ENCODE measurements at regions not wholly inside any gene's neighbourhood (a gene's known extent, or its start where the extent isn't known, plus 50 kb on each side); places are given as distances from the start of the nearest gene placed in this dataset.
"Not testable (repeated sequence)": the region's sequence is repeated elsewhere in the genome, so short reads cannot be mapped to it uniquely, and the experiment has no call there.

DNA sequence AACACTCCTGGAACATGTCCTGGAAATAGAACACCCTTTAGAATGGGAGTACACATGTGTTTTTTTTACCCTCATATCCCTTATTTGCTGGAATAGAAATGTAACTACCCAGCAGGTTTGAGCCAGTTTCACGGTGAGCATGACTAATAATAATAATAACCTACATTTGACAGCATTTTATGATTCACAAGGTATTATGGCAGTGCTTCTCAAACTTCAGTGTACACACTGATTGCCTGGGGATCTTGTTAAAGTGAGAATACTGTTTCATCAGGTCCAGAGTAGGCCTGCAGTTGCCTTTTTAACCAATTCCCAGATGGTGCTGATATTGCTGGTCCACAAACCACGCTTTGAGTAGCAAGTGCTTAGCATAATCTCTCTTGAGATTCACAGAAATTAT, 63.9 kb downstream of the NFKBIZ start:
- DNase-seq (ENCODE audit: low spot score): no peak

DNA sequence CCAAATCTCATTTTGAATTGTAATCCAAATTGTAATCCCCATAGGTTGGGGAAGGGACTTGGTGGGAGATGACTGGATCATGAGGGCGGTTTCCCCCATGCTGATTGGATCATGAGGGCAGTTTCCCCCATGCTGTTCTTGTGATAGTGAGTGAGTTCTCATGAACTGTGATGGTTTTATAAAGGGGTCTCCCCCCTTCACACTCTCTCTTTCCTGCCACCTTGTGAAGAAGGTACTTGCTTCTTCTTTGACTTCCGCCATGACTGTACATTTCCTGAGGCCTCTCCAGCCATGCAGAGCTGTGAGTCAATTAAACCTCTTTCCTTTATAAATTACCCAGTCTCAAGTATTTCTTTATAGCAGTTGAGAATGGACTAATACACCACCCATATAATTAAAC, 68.4 kb downstream of the NFKBIZ start:
- not testable (repeated sequence) for DNase-seq (ENCODE audit: low spot score)

DNA sequence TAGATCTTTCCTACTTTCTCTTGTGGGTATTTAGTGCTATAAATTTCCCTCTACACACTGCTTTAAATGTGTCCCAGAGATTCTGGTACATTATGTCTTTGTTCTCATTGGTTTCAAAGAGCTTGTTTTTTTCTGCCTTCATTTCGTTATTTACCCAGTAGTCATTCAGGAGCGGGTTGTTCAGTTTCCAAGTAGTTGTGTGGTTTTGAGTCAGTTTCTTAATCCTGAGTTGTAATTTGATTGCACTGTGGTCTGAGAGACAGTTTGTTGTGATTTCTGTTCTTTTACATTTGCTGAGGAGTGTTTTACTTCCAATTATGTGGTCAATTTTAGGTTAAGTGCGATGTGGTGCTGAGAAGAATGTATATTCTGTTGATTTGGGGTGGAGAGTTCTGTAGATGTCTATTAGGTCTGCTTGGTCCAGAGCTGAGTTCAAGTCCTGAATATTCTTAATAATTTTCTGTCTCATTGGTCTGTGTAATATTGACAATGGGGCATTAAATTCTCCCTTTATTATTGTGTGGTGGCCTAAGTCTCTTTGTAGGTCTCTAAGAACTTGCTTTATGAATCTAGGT, 72.9 kb downstream of the NFKBIZ start:
- DNase-seq (ENCODE audit: low spot score): not testable (repeated sequence)

DNA sequence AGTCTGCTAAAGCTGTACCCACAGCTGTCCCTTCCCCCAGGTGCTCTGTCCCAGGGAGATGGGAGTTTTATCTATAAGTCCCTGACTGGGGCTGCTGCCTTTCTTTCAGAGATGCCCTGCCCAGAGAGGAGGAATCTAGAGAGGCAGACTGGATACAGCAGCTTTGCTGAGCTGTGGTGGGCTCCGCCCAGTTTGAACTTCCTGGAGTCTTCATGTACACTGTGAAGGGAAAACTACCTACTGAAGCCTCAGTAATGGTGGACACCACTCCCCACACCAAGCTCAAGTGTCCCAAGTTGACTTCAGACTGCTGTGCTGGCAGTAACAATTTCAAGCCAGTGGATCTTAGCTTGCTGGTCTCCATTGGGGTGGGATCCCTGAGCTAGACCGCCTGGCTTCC, 75.3 kb downstream of the NFKBIZ start:
- not testable (repeated sequence) for DNase-seq (ENCODE audit: low spot score)

DNA sequence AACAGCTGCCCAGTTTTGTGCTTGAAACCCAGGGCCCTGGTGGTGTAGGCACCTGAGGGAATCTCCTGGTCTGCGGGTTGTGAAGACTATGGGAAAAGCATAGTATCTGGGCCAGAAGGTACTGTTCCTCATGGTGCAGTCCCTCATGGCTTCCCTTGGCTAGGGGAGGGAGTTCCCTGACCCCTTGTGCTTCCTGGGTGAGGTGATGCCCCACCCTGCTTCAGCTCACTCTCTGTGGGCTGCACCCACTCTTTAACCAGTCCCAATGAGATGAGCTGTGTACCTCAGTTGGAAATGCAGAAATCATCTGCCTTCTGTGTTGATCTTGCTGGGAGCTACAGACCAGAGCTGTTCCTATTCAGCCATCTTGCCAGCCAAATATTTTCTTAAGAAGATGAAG, 75.8 kb downstream of the NFKBIZ start:
- DNase-seq (ENCODE audit: low spot score): not testable (repeated sequence)

DNA sequence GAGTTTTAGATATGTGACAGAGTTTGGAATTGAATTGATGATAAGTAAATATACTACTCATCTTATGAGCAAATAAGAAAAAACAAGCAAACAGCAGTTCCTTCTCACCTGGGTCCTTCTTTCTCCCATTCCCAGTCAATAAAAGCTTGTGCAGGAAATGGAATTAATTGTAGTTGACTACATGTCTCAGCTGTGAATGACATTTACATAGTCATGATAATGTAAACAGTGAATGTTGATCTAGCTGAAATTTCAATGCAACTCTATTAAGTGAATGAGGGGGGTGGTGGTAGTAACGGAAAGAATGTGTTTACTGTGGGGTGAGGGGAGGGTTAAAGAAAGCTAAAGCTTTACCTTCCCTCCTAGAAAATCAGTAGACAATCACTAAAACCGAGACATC, 76.2 kb downstream of the NFKBIZ start:
- no peak for DNase-seq (ENCODE audit: low spot score)

DNA sequence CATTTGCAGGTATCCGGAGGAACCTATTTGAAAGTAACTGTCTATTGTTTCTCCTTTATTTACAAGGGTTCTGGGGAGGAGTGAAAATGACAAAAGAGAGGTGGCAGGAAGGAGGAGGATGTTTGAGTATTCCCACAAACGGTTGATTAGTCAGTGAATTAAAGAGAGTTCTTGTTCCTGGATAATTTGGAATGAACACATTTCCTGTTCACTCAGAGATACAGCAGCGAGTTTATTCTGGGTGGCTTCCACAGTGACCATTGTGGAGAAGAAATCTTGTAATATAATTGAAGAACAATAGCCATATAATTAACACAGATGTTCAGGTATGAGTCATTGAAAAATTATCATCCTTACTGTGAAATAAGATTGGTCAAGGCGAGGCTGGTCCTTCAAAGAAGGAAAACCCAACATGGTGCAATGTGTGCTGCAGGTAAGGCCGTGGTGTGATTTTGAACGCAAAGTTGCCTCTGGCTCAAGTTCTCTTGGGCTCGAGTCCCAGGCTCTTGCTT, 77.3 kb downstream of the NFKBIZ start:
- DNase-seq (ENCODE audit: low spot score): no peak

DNA sequence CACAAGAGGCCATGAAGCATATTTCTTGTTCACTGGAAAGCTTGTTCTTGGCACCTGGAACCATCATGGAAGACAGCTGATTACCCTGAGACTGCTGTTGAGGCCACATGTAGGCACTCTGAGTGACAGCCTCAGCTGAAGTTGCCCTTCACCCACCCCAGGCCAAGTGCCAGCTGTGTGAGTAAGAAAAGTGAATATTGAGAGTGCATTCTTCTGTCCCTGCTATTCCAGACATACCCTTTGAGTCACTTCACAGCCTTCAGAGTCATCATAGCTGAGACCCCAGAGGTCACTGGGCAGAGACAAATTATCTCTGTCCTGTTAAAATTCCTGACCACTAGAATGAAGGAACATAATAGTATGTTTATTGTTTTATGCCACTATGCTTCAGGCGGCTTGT, 79.6 kb downstream of the NFKBIZ start:
- no peak for DNase-seq (ENCODE audit: low spot score)

DNA sequence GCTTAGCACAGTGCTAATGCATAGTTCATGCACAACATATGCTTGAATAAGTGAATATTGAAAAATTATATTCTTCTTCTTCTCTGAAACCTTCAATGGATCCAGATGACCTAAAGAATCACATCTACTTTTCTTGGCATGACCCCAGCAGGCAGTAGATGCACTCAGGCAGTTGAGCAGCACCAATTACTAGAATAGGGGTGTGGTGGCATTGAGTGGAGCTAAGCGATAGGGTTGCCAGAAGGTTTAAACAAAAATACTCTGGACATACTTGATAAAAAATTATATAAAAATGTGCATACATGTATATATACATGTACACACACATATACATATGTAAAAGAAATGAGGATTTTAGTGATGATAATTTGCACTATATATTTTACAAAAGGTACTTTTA, 81.8 kb downstream of the NFKBIZ start:
- DNase-seq (ENCODE audit: low spot score): no peak

DNA sequence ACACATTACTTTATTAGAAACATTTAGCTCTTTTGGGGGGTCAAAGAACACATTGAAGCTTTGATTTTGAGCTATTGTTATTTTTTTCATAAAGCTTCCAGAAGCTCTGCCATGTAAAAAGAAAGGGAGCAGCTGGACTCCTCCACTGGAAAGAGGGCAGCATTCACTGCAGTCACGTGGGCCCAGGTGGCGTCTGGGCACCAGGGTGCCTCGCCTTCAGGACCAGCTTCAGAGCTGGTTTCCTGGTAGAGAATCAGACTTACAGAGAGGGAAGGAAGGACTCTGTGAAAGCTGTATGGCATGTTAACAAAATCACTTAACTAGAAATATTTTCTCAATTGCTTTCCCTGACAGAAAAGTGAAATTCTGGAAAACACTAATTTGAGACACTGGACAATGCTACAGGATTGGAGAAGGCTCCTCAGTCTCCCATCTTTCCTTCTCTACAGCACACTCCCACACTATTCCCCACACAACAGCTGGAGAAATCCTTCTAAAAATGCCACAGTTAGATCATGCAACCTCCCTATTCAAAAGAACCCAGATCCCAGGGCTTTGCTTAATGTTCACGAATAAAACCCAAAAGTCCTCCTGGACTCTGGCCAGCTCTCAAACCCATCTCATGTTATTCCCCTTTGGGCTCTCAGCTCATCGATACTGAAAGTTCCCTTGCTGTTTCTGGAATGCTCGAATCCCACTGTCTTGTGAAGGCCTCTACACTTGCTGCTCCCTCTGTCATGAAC, 83.2 kb downstream of the NFKBIZ start:
- no peak for DNase-seq (ENCODE audit: low spot score)

DNA sequence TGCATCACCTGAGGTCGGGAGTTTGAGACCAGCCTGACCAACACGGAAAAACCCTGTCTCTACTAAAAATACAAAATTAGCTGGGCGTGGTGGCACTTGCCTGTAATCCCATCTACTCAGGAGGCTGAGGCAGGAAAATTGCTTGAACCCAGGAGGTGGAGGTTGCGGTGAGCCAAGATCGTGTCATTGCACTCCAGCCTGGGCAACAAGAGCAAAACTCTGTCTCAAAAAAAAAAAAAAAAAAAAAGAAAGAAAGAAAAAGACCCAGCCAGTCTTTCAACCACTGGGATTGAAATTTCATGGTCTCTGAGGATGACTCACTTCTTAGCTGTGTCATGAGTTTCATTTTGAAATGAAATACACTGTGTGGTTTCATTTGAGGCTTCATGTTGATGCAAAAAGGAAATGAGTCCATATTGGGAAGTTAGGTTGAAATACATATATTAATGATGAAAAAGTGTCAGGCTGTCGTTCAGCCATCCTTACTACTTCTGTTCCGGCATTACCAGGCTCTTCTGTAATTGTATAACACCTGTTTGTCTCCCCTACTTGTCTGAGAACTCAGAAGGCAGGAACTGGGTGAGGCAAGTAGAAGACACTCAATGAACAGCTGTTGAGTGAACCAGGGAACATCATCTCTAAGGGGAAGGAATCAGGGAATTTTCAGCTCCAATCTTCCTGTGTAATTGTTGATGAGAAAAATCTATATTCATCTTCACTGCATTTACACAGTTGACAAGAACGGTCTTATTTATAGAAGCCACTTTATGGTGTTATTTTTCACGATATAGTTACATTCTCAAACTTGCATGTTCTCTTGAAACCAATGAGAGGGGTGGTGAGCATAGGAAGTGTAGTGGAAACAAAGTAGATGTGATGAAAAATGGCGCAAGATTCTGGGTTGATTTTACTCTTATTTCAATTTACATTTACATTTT, 87.4 kb downstream of the NFKBIZ start:
- no peak for DNase-seq (ENCODE audit: low spot score)

DNA sequence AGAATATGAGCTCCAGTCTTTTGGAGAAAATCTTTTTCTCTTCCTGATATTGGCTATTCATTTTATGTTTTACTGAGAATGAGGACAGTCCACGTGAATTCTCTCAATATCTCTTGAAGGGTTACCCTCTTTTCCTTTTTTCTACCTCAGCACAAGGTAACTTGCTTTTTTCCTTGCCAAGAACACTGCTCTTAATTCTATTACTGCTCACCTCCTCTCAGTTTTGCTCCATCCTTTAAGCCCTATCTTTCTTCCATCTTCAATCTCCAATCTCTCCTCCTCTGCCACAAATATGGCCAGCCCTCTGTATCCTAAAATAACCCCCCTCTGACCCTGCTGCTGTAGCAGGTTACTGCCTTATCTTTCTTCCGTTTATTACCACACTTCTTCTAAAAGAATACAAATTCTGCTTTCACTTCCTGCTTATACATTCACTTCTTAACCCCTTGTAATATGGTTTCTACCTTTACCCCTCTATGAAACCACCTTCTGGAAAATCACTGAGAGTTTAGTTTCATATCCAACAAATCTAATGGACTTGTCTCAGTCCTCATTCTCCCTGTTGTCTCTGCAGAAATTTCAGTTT, 89.0 kb downstream of the NFKBIZ start:
- no peak for DNase-seq (ENCODE audit: low spot score)

DNA sequence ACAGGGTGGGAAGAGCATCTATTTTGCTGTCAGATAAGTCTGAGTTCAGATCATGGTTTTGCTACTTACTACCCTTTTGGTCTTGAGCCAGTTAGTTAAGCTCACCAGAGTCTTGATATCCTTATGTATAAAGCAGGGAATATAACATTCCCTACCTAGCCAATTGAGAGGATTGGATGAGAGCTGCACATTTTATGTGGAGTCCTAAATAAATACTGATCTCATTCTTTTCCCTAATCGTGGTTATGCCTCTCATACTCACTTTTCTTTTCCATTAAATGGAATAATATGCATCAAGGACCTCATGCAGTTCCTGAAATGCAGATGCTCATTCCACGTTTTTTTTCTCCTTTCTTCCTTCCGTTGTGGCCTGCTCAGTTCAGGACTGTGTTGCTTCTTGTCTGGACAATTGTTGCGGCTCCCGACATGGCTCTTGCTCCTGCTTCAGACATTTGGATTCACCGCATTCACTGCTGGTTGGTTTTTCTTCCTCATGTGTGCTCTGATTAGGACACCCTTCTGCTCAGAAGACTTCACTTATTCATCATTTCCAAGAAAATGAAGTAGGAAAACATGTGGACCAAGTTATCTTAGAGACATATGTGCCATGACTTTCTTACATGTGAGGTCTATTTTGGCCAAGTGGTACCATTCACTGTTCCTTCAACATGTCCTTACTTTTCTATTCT, 90.2 kb downstream of the NFKBIZ start:
- DNase-seq (ENCODE audit: low spot score): no peak

DNA sequence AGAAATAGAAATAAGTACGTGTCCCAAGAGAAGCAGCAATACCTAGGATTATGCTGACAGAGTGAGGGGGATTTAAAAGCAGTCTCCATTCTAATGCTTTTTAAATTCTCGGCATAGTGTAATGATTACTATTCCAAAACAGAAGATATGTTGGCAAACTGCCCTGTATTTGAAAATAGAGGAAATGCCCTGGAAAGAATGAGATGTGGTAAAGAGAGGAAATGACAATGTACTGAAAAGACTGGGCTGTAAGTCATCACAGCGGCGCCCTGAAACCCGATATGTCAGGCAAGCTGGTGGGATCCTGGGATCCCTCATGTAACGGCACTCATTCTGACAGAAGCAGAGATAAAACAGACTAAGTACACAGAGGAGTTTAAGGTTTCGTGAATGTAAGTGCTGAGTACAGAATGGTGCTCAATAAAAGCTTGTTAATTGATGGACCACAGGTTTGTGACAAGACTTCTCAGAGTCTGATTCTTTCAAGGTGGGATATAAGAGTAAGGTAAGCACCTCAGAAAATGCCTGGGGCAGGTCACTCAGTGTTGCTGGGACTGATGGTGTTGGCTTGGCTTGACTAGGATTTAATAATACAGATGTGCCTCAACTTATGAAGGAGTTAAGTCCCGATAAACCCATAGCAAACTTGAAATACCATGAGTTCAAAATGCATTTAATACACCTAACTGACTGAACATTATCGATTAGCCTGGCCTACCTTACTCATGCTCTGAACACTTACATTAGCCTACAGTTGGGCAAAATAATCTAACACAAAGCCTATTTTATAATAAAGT, 91.4 kb downstream of the NFKBIZ start:
- DNase-seq (ENCODE audit: low spot score): no peak

DNA sequence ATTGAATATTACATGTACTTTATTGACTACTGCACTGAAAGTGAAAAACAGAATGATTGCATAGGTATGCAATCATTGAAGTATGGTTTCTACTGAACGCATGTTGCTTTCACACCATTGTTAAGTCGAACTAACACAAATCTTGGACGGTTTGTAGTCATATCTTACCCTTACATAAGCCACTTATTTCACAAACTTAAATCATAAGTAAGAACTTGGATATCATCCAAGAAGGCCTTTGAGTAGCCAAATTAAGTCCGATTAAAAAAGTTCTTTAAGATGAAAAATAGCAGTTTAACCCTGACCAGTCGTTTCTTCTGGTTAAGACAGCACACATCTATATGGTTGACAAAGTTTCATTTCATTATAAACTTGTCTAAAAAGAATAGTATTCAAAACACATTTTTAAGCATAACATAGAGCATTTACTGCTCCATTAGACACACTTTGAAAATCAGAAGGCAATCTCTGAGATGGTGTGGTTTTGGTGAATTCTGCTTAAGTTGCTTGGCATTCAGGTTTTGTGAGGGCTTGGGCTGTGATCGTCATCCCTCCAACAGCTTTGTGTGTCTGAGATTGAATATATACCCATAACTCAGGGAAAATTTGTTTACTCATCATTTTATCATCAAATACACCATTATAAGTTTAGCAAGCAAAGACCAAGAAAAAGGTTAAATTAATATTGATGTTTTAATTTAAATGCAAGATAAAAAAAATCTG, 92.2 kb downstream of the NFKBIZ start:
- DNase-seq (ENCODE audit: low spot score): no peak

DNA sequence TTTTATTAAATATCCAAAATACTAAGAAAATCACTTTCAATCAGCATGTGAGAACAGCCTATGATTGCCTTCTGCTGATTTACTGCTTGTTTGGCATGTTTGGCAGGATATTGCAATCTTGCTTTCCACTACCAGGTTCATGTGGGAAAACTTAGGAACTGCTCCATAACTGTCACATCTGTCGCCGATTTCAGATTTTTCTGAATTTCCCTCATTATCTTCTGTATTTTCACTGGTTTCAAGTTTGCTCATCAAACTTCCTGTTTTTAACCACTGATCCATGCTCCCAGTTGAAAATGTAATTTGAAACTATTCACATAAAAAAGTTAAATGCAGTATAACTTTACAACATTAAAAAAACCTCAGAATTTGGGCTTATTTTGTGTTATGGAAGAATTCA, 93.0 kb downstream of the NFKBIZ start:
- no peak for DNase-seq (ENCODE audit: low spot score)

DNA sequence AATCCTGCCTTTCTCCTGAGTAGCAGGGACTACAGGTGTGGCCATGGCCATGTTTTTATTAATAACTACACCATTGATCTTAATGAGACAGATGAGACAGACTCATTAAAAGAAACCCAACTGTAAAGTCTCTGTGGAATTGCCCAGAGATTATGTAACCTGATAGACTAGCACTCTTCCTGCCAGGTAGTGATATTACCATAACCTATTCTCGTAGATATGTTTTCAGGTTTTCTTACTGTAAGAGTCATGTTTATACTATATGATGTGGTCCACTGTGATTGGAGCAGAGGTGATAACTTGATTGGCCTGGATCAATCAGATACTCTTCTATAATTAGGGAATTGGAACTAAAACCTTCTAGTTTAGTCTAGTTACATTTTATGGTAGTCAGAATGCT, 93.7 kb downstream of the NFKBIZ start:
- no peak for DNase-seq (ENCODE audit: low spot score)

DNA sequence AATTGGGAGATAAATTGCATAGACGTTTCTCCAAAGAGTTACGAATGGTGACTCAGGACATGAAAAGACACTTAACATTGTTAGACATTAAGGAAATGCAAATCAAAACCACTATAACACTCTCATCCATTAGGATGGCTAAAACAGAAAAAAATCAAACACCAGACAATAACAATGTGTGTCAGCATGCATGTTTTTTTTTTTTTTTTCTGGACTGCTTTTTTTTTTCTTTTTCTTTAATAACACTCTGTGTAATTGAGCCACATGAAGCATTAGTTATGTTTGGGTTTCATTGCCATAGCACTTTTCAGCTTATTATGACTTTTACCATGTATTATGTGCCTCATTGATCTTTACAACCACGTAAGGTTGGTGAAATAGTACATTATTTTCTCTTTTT, 95.0 kb downstream of the NFKBIZ start:
- no peak for DNase-seq (ENCODE audit: low spot score)

DNA sequence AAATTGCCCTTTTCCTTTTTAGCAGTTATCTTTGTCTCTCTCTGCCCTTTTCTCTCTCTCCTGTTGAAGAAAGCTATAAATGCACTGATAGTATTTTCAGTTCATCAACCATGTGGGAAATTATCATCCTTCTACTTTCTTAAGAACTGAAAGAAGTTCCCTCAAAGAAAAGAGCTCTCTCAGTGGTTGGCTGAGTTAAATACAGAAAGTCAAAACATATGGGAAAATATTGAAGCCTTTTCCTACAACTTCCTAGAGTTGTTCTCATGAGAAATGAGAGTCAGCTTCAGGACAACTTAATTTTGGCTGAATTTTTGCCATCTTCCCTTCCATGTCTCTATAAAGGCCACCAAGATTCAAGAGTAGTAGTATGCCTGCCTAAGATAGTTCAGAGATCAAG, 96.7 kb downstream of the NFKBIZ start:
- DNase-seq (ENCODE audit: low spot score): no peak

DNA sequence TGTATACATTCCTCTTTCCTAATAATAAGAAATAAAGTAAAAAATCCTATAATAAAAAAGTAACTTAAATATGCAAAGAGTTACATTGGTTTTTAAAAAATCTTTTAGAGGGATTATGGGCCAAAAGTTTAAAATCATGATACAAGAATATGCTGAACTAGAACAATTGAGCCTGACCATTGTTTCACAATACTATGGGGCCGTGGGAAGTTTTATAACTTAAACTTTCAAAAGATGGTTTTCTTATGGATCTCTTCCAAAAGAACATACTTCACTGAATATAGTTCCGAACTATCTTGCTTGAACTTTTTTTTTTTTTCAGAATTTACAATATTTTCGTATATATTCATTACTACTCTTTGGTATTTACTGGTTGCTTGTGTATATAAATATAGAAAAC, 97.6 kb downstream of the NFKBIZ start:
- DNase-seq (ENCODE audit: low spot score): no peak

Data from putamen (tissue), 1 donor.